Naive thymus-derived CD8-positive, alpha-beta T cell (primary cell): ENCODE measurements at regions not wholly inside any gene's neighbourhood (a gene's known extent, or its start where the extent isn't known, plus 50 kb on each side); places are given as distances from the start of the nearest gene placed in this dataset.

Source experiments
- ATAC-seq, 2 donors: fragments of 150-1000 bp; cut with Tn5 transposase in 1 of 2; sonication (Bioruptor Pico), chemical (Tn5 transposase) in 1 of 2; 1 replicate in 1 of 2; 2 replicates in 1 of 2; pipeline ENCODE4 v1.10.0; 2021; ENCODE audit warnings: mild to moderate bottlenecking in 2 of 2, moderate library complexity in 2 of 2
- POLR2A ChIA-PET: fragments of 350-600 bp; sonication (Branson Sonifier 250); formaldehyde crosslinking; loops from one replicate; lab custom pipeline; 2021; ENCODE audit warnings: antibody characterized with exemption; lab: Charles Lee
- DNase-seq, 10 donors: peaks; one replicate each; pipeline versions ENCODE4 v3.0.0 to v3.0.0-alpha.2; 2020 to 2022
- H3K27ac Mint-ChIP-seq, 10 donors: one replicate each; pipeline ENCODE4 v1.8.0; 2020 to 2022; ENCODE audit warnings: mild to moderate bottlenecking in 10 of 10, mixed read lengths in 10 of 10, moderate library complexity in 4 of 10, inconsistent platforms in 1 of 10
- H3K27me3 Mint-ChIP-seq, 5 donors: one replicate each; pipeline ENCODE4 v1.8.0; 2021 to 2022; ENCODE audit warnings: mixed read lengths in 5 of 5
- H3K36me3 Mint-ChIP-seq, 3 donors: one replicate each; pipeline ENCODE4 v1.8.0; 2020 to 2022; ENCODE audit warnings: mixed read lengths in 3 of 3, mild to moderate bottlenecking in 2 of 3, inconsistent platforms in 1 of 3
- H3K4me1 Mint-ChIP-seq, 4 donors: one replicate each; pipeline ENCODE4 v1.8.0; 2021 to 2022; ENCODE audit warnings: mixed read lengths in 4 of 4
- H3K4me3 Mint-ChIP-seq, 10 donors: one replicate each; pipeline ENCODE4 v1.8.0; 2020 to 2022; ENCODE audit warnings: mild to moderate bottlenecking in 10 of 10, mixed read lengths in 10 of 10, moderate library complexity in 6 of 10, inconsistent platforms in 1 of 10
- H3K9me3 Mint-ChIP-seq, 9 donors: one replicate each; pipeline ENCODE4 v1.8.0; 2020 to 2022; ENCODE audit warnings: mixed read lengths in 9 of 9, mild to moderate bottlenecking in 3 of 9, inconsistent platforms in 1 of 9, moderate library complexity in 1 of 9

- POLR2A ChIA-PET: no interaction called here
- Mint-ChIP-seq H3K4me3 (no peak overlapping the region), H3K27ac (peak overlapping the region in 1 of 10 donors; percentile 5), H3K4me1 (peaks cover 0 to 1% (median 0%) of the 10 kb centered on the region in 4 donors), H3K27me3 (no peaks in the 10 kb centered on the region), H3K36me3 (peaks cover 0 to 4% (median 0%) of the 10 kb centered on the region in 3 donors), H3K9me3 (peaks cover 4 to 44% (median 18%) of the 10 kb centered on the region in 9 donors)
- no peak for ATAC-seq
- no peak for DNase-seq
These were observed 237.6 kb upstream of the POM121L12 start for GRCh38 chr7:52797801-52798200.

GRCh38 chr7:52794621-52795020 lies 240.8 kb upstream of the POM121L12 start:
- Mint-ChIP-seq H3K9me3 (peaks cover 4 to 34% (median 13%) of the 10 kb centered on the region in 9 donors), H3K4me1 (peaks cover 0 to 1% (median 0%) of the 10 kb centered on the region in 4 donors), H3K4me3 (no peak overlapping the region), H3K36me3 (peaks cover 0 to 11% (median 0%) of the 10 kb centered on the region in 3 donors), H3K27ac (no peak overlapping the region), H3K27me3 (no peaks in the 10 kb centered on the region)
- DNase-seq (no peak), ATAC-seq (no peak)
- POLR2A ChIA-PET: no interaction called here

GRCh38 chr7:52791176-52791700 lies 244.2 kb upstream of the POM121L12 start:
- Mint-ChIP-seq H3K27me3 (no peaks in the 10 kb centered on the region), H3K36me3 (peaks cover 0 to 8% (median 0%) of the 10 kb centered on the region in 3 donors), H3K4me1 (peaks cover 0 to 1% (median 0%) of the 10 kb centered on the region in 4 donors), H3K9me3 (peaks cover 0 to 30% (median 10%) of the 10 kb centered on the region in 9 donors), H3K27ac (no peak overlapping the region), H3K4me3 (no peak overlapping the region)
- no peak for DNase-seq
- no peak for ATAC-seq
- POLR2A ChIA-PET: no interaction called here

GRCh38 chr7:52786174-52786573 lies 249.3 kb upstream of the POM121L12 start:
- H3K4me3 Mint-ChIP-seq: no peak overlapping the region

GRCh38 chr7:52782348-52782747 lies 253.1 kb upstream of the POM121L12 start:
- no peak for DNase-seq
- peaks cover 0 to 42% (median 14%) of the 10 kb centered on the region in 9 donors for H3K9me3 Mint-ChIP-seq
- POLR2A ChIA-PET: no interaction called here

More at GRCh38 chr7:52786174-52786573, 249.3 kb upstream of the POM121L12 start:
- no peaks in the 10 kb centered on the region for H3K4me1 Mint-ChIP-seq
- no peaks in the 10 kb centered on the region for H3K27me3 Mint-ChIP-seq
- POLR2A ChIA-PET: no interaction called here
- ATAC-seq: no peak
- DNase-seq: no peak
- H3K9me3 Mint-ChIP-seq: peaks cover 3 to 35% (median 11%) of the 10 kb centered on the region in 9 donors
- no peaks in the 10 kb centered on the region for H3K36me3 Mint-ChIP-seq
- no peak overlapping the region for H3K27ac Mint-ChIP-seq

GRCh38 chr7:52781250-52781649 lies 254.2 kb upstream of the POM121L12 start:
- Mint-ChIP-seq H3K4me3 (no peak overlapping the region), H3K4me1 (no peaks in the 10 kb centered on the region), H3K36me3 (no peaks in the 10 kb centered on the region), H3K27ac (no peak overlapping the region), H3K27me3 (no peaks in the 10 kb centered on the region), H3K9me3 (peaks cover 2 to 46% (median 14%) of the 10 kb centered on the region in 9 donors)
- POLR2A ChIA-PET: no interaction called here
- no peak for DNase-seq
- ATAC-seq: no peak

More at GRCh38 chr7:52782348-52782747, 253.1 kb upstream of the POM121L12 start:
- Mint-ChIP-seq H3K27me3 (no peaks in the 10 kb centered on the region), H3K4me1 (no peaks in the 10 kb centered on the region), H3K36me3 (no peaks in the 10 kb centered on the region), H3K27ac (no peak overlapping the region), H3K4me3 (no peak overlapping the region)
- ATAC-seq: no peak

- no peak for ATAC-seq
- no peaks in the 10 kb centered on the region for H3K27me3 Mint-ChIP-seq
- POLR2A ChIA-PET: no interaction called here
- no peak for DNase-seq
- peaks cover 4 to 47% (median 8%) of the 10 kb centered on the region in 9 donors for H3K9me3 Mint-ChIP-seq
- H3K36me3 Mint-ChIP-seq: no peaks in the 10 kb centered on the region
- H3K27ac Mint-ChIP-seq: no peak overlapping the region
- no peaks in the 10 kb centered on the region for H3K4me1 Mint-ChIP-seq
- H3K4me3 Mint-ChIP-seq: no peak overlapping the region
These were observed 256.4 kb upstream of the POM121L12 start for GRCh38 chr7:52779004-52779403.

- Mint-ChIP-seq H3K27me3 (no peaks in the 10 kb centered on the region), H3K36me3 (no peaks in the 10 kb centered on the region), H3K27ac (no peak overlapping the region), H3K4me1 (no peaks in the 10 kb centered on the region), H3K9me3 (peaks cover 4 to 32% (median 10%) of the 10 kb centered on the region in 9 donors), H3K4me3 (no peak overlapping the region)
- no peak for DNase-seq
- ATAC-seq: no peak
- POLR2A ChIA-PET: no interaction called here
These were observed 258.2 kb upstream of the POM121L12 start for GRCh38 chr7:52777051-52777822.

GRCh38 chr7:52775876-52776275 lies 259.6 kb upstream of the POM121L12 start:
- POLR2A ChIA-PET: no interaction called here

GRCh38 chr7:52771177-52771576 lies 264.3 kb upstream of the POM121L12 start:
- ATAC-seq (no peak), DNase-seq (no peak)
- Mint-ChIP-seq H3K27me3 (no peaks in the 10 kb centered on the region), H3K9me3 (peaks cover 2 to 20% (median 7%) of the 10 kb centered on the region in 9 donors), H3K36me3 (no peaks in the 10 kb centered on the region), H3K27ac (no peak overlapping the region), H3K4me3 (no peak overlapping the region), H3K4me1 (no peaks in the 10 kb centered on the region)
- POLR2A ChIA-PET: no interaction called here

More at GRCh38 chr7:52775876-52776275, 259.6 kb upstream of the POM121L12 start:
- Mint-ChIP-seq H3K9me3 (peaks cover 5 to 29% (median 10%) of the 10 kb centered on the region in 9 donors), H3K4me3 (no peak overlapping the region), H3K4me1 (no peaks in the 10 kb centered on the region), H3K27me3 (no peaks in the 10 kb centered on the region), H3K36me3 (no peaks in the 10 kb centered on the region), H3K27ac (no peak overlapping the region)
- ATAC-seq: no peak
- no peak for DNase-seq

- Mint-ChIP-seq H3K9me3 (peaks cover 0 to 16% (median 7%) of the 10 kb centered on the region in 9 donors), H3K4me1 (no peaks in the 10 kb centered on the region), H3K36me3 (no peaks in the 10 kb centered on the region), H3K27ac (no peak overlapping the region), H3K27me3 (peaks cover 0 to 2% (median 0%) of the 10 kb centered on the region in 5 donors), H3K4me3 (no peak overlapping the region)
- POLR2A ChIA-PET: no interaction called here
- ATAC-seq: no peak
- DNase-seq: no peak
These were observed 270.8 kb upstream of the POM121L12 start for GRCh38 chr7:52764492-52765169.

- Mint-ChIP-seq H3K4me1 (no peaks in the 10 kb centered on the region), H3K27me3 (no peaks in the 10 kb centered on the region), H3K36me3 (no peaks in the 10 kb centered on the region), H3K9me3 (peaks cover 0 to 17% (median 9%) of the 10 kb centered on the region in 9 donors), H3K4me3 (no peak overlapping the region), H3K27ac (no peak overlapping the region)
- no peak for ATAC-seq
- POLR2A ChIA-PET: no interaction called here
- DNase-seq: no peak
These were observed 277.1 kb upstream of the POM121L12 start for GRCh38 chr7:52758356-52758755.

- ATAC-seq: no peak
- no peaks in the 10 kb centered on the region for H3K4me1 Mint-ChIP-seq
- H3K27me3 Mint-ChIP-seq: no peaks in the 10 kb centered on the region
- no peak overlapping the region for H3K4me3 Mint-ChIP-seq
- H3K9me3 Mint-ChIP-seq: peaks cover 0 to 14% (median 8%) of the 10 kb centered on the region in 9 donors
- POLR2A ChIA-PET: no interaction called here
- no peaks in the 10 kb centered on the region for H3K36me3 Mint-ChIP-seq
- H3K27ac Mint-ChIP-seq: no peak overlapping the region
- DNase-seq: no peak
These were observed 281.6 kb upstream of the POM121L12 start for GRCh38 chr7:52753855-52754254.
